Fibroblast of gingiva (primary cell): ENCODE measurements at regions not wholly inside any gene's neighbourhood (a gene's known extent, or its start where the extent isn't known, plus 50 kb on each side); places are given as distances from the start of the nearest gene placed in this dataset.
"Not testable (repeated sequence)": the region's sequence is repeated elsewhere in the genome, so short reads cannot be mapped to it uniquely, and the experiment has no call there.

Experiments
- DNase-seq: peaks from one replicate; pipeline ENCODE4 v3.0.0-alpha.2; 2011; ENCODE audit warnings: low read depth

- peak; percentile 16 for DNase-seq
These were observed 186.0 kb upstream of the KBTBD8 start for GRCh38 chr3:66812136-66812535.

- DNase-seq: no peak
These were observed 185.4 kb upstream of the KBTBD8 start for GRCh38 chr3:66812741-66813140.

GRCh38 chr3:66816090-66816761 lies 181.9 kb upstream of the KBTBD8 start:
- peak; percentile 54 for DNase-seq

GRCh38 chr3:66817951-66818557 lies 180.1 kb upstream of the KBTBD8 start:
- no peak for DNase-seq

- DNase-seq: no peak
These were observed 178.1 kb upstream of the KBTBD8 start for GRCh38 chr3:66819993-66820501.

GRCh38 chr3:66822186-66823008 lies 175.7 kb upstream of the KBTBD8 start:
- peak; percentile 38 for DNase-seq

GRCh38 chr3:66823009-66823397 lies 175.1 kb upstream of the KBTBD8 start:
- no peak for DNase-seq

GRCh38 chr3:66823532-66823931 lies 174.6 kb upstream of the KBTBD8 start:
- no peak for DNase-seq

- DNase-seq: no peak
These were observed 172.7 kb upstream of the KBTBD8 start for GRCh38 chr3:66825375-66825774.

- DNase-seq: no peak
These were observed 170.4 kb upstream of the KBTBD8 start for GRCh38 chr3:66827726-66828125.

GRCh38 chr3:66828303-66828702 lies 169.8 kb upstream of the KBTBD8 start:
- no peak for DNase-seq

GRCh38 chr3:66830301-66830700 lies 167.8 kb upstream of the KBTBD8 start:
- DNase-seq: no peak

- no peak for DNase-seq
These were observed 166.2 kb upstream of the KBTBD8 start for GRCh38 chr3:66831931-66832330.

GRCh38 chr3:66836363-66837152 lies 161.5 kb upstream of the KBTBD8 start:
- no peak for DNase-seq

GRCh38 chr3:66838704-66839103 lies 159.4 kb upstream of the KBTBD8 start:
- DNase-seq: no peak

GRCh38 chr3:66839508-66839907 lies 158.6 kb upstream of the KBTBD8 start:
- DNase-seq: no peak

- DNase-seq: not testable (repeated sequence)
These were observed 155.2 kb upstream of the KBTBD8 start for GRCh38 chr3:66842761-66843464.

GRCh38 chr3:66851894-66852613 lies 146.1 kb upstream of the KBTBD8 start:
- DNase-seq: no peak

- no peak for DNase-seq
These were observed 143.4 kb upstream of the KBTBD8 start for GRCh38 chr3:66854601-66855151.

- DNase-seq: no peak
These were observed 141.6 kb upstream of the KBTBD8 start for GRCh38 chr3:66856533-66856932.
